GM23248 (cell line): ENCODE measurements at regions not wholly inside any gene's neighbourhood (a gene's known extent, or its start where the extent isn't known, plus 50 kb on each side); places are given as distances from the start of the nearest gene placed in this dataset.

Experiments used
- EZH2 ChIP-seq: fragments of 200-600 bp; sonication (generic); IDR thresholded peaks from 2 replicates; pipeline ENCODE4 v1.6.1; 2018; ENCODE audit warnings: antibody characterized with exemption, mild to moderate bottlenecking; ENCODE audit not compliant: insufficient read depth, poor library complexity, severe bottlenecking
- EZH2phosphoT487 ChIP-seq: fragments of 200-600 bp; sonication (generic); IDR thresholded peaks from 2 replicates; pipeline ENCODE4 v1.6.1; 2018; ENCODE audit warnings: antibody characterized with exemption, moderate library complexity, mild to moderate bottlenecking, low read depth; ENCODE audit not compliant: insufficient read depth

DNA sequence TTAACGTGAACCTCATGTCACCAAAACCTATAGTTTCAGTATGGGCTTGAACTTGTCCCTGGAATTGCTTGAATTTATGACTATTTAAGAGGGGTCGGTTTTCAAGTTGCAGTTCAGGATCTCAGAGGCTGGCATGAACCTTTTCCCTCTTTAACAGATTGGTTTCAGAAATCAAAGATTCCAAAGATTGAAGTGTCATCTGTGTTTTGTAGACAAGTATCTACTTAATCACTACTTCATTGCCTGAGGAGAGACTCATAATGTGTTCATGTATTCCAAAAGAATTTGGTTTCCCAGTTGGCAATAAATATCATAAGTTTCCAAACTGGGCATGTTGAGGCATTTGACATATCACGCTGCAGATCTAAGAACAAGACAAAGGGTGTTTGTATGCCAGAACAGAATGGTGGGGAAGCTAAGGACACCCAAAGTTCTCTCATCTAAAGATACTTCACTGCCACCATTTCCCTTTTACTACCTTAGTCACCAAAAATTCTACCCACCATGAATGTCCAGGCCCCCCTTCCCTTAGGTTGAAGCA is 199.5 kb downstream of the NUAK1 start:
- no peak for TF ChIP-seq EZH2phosphoT487
- TF ChIP-seq EZH2: no peak
